GM10266 (cell line): ENCODE measurements at regions not wholly inside any gene's neighbourhood (a gene's known extent, or its start where the extent isn't known, plus 50 kb on each side); places are given as distances from the start of the nearest gene placed in this dataset.
"Not testable (repeated sequence)": the region's sequence is repeated elsewhere in the genome, so short reads cannot be mapped to it uniquely, and the experiment has no call there.

Source experiments
- DNase-seq: peaks from one replicate; pipeline ENCODE4 v3.0.0; 2012; ENCODE audit errors: extremely low spot score
- TF ChIP-seq, protein P1 (sequence below): IDR thresholded peaks from 2 replicates; pipeline ENCODE4 v1.5.1; 2012; ENCODE audit warnings: mild to moderate bottlenecking, low read depth; ENCODE audit not compliant: control insufficient read depth, insufficient read depth; ENCODE audit errors: missing control alignments

DNA sequence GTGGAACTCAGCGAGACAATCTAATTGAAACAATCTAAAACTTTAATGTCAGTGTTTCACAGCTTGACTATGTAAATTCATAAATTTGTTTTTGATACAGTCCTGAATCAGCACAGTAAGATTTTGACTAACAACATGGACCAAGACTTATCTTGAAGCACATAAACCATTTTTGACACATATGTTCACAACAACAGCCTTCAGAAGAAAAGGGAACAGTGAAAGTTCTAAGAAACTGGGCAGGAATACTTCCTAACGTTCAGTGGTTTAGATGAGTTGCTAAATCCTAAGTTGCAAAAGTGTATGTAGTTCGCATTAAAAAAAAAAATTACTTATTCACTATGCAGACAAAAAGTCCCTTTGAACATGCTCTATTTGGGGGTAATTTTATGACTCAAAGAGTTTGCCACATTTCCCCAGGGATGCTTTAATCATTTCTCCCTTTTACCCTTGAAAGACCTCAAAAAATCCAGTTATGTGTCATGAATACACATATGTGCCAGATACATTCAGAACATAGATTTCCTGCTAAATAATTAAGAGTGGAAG lies 120.2 kb downstream of the MRPL39 start:
- TF ChIP-seq, protein P1, sequence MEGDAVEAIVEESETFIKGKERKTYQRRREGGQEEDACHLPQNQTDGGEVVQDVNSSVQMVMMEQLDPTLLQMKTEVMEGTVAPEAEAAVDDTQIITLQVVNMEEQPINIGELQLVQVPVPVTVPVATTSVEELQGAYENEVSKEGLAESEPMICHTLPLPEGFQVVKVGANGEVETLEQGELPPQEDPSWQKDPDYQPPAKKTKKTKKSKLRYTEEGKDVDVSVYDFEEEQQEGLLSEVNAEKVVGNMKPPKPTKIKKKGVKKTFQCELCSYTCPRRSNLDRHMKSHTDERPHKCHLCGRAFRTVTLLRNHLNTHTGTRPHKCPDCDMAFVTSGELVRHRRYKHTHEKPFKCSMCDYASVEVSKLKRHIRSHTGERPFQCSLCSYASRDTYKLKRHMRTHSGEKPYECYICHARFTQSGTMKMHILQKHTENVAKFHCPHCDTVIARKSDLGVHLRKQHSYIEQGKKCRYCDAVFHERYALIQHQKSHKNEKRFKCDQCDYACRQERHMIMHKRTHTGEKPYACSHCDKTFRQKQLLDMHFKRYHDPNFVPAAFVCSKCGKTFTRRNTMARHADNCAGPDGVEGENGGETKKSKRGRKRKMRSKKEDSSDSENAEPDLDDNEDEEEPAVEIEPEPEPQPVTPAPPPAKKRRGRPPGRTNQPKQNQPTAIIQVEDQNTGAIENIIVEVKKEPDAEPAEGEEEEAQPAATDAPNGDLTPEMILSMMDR: no peak
- no peak for DNase-seq

DNA sequence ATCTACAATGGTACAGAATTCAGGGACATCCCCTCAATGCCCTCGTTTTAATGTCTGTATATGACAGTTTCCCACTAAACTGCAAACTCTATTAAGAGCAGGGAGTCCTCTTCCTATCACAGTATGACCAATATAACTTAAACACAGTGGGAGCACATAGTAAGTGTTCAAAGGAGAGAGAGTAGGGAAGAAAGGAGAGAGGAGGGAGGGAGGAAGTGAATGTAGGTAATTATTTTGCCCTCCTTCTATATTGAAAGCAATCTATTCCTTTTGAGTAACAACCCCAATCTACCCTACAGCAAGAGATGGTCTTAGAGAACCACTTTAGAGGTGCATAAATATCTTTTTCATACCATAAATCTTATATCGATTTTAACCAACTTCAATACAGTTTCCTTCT lies 121.4 kb downstream of the MRPL39 start:
- no peak for DNase-seq
- TF ChIP-seq, protein P1: no peak

DNA sequence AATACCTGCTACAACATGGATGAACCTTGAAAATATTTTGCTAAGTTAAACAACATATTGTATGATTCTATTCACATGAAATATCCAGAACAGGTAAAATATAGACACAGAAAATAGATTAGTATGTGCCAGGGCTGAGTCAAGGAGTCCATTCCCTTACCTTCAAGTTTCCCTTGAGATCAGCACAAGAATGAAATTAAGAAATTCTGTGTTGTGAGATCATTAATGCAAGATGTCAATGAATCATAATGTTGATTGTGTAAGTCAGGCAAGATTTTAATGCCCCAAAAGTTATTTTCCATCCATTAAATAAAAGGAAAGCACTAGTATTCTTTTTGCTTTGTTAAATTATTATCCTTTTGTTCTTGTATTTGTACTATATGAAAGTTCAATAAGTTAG lies 139.4 kb downstream of the MRPL39 start:
- TF ChIP-seq, protein P1: no peak
- DNase-seq: no peak

DNA sequence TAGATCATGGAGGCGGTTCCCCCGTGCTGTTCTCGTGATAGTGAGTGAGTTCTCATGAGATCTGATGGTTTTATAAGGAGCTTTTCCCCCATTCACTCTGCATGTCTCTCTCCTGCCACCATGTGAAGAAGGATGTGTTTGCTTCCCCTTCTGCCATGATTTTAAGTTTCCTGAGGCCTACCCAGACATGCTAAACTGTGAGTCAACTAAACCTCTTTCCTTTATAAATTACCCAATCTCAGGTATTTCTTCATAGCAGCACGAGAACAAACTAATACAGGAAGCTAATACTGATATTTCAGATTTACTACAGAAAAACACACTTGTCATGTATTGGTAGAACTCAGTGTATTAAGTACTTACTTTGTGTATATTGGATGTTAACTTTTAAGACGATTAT lies 140.2 kb downstream of the MRPL39 start:
- not testable (repeated sequence) for DNase-seq

DNA sequence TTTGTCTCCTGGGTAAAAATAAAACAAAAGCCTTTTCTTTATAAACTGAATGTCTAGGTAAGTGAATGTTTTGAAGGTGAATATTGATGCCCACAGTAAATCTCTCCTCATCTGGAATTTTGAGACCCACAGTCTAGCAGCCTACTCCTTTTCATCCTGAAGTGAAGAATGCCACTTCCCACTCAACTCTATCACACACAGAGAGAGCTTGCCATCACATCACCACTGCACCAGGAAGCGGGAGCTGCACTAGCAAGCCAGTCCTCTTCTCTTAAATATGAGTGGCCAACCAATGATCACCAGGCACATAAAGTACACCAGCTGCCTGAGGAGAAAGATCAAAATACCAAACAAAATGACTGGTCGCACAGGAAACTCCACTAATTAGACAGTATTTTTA lies 140.8 kb downstream of the MRPL39 start:
- TF ChIP-seq, protein P1: no peak
- DNase-seq: no peak

DNA sequence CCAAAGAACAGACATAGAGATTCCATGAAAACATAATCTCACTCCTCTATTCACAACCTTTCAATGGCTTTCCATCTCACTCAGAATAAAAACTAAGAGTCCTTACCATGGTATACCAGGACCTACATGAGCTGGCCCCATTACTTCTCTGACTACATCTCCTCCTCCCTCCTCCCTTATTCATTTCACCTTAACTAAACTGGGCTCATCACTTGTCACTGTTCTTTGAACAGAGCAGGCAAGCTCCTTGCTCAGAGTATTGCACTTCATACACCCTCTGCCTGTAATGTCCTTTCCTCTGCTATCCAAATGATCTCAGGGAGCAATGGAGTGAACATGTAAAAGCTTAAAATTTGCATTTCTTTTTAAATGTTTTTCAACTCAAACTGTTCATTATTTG lies 142.0 kb downstream of the MRPL39 start:
- DNase-seq: no peak
- TF ChIP-seq, protein P1: no peak

DNA sequence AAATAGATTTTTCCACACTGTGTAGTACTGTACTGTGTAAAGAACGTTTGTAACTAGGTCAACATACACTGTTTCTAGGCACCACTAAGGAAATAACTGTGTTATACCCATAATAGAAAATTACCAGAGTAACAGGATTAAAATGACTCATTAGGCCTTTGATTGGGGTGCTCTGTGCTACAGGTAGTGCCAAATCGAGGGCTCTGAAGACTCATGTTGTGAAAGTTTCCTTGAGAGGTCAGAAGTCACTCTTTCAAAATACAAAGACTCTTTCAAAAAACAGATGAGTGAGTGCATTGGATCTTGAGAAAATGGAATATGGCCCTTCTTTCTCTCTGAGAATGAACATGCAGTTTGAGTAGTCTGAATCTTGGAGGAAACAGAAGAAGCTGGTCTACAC lies 143.0 kb downstream of the MRPL39 start:
- TF ChIP-seq, protein P1: no peak
- peak; percentile 24 for DNase-seq

DNA sequence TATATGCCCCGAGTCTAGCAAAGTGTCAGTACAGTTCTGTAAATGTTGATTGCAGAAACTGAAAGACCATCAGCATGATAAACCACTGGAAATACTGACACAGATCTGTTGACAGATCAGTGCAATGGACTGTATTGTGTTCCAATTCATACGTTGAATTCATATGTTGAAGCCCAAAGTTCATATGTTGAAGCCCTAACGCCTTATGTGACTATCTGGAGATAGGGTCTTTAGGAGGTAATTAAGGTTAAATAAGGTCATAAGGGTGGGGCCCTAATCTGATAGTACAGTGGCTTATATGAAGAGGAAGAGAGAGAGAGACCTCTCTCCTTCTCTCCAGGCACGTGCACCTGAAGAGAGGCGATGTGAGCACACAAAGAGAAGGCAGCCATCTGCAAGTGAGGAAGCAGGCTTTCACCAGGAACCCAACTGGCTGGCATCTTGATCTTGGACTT lies 144.7 kb downstream of the MRPL39 start:
- DNase-seq: peak; percentile 32
- TF ChIP-seq, protein P1: no peak
